ENCODE measurements at regions not wholly inside any gene's neighbourhood (a gene's known extent, or its start where the extent isn't known, plus 50 kb on each side); places are given as distances from the start of the nearest gene placed in this dataset.

DNA sequence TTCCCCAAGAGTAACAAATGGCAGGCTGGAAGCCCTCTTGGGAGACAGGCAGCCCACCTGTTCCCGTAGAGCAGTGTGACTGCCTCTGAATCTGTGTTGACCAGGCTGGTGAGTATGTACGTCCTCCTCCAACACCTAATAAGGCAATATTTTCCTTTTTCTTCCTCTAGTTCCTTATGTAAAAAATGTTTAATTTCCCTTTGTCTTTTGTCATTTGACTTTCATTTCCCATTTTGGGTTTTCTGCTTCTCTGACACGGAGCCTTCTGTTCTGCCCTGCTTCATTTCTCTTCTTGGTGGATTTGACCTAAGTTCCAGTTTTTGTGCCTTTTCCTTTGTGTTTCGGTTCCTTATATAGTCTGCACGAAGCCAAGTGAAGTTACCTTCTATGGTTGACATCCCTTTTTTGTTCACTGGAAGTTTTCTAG, 65.8 kb upstream of the ATF3 start:
- DNase-seq: no peak
- Mint-ChIP-seq H3K27me3 (ENCODE audit: insufficient read depth) (peaks cover 28% of the 10 kb centered on the region), H3K4me1 (ENCODE audit: low read depth) (no peaks in the 10 kb centered on the region), H3K27ac (no peak overlapping the region), H3K9me3 (peaks cover under 1% of the 10 kb centered on the region; the same call in 1 of the 2 replicates), H3K4me3 (no peak overlapping the region), H3K36me3 (ENCODE audit: low read depth) (no peaks in the 10 kb centered on the region)
- TF ChIP-seq CTCF (IDR thresholded peaks at IDR 0.05): no peak

GRCh38 chr1:212544110-212544509, 64.5 kb upstream of the ATF3 start:
- H3K9me3 Mint-ChIP-seq: no peaks in the 10 kb centered on the region
- no peak for TF ChIP-seq CTCF (IDR thresholded peaks at IDR 0.05)
- H3K4me3 Mint-ChIP-seq: no peak overlapping the region
- no peaks in the 10 kb centered on the region for H3K36me3 Mint-ChIP-seq (ENCODE audit: low read depth)
- peaks cover 34% of the 10 kb centered on the region for H3K27me3 Mint-ChIP-seq (ENCODE audit: insufficient read depth)
- H3K4me1 Mint-ChIP-seq (ENCODE audit: low read depth): no peaks in the 10 kb centered on the region
- H3K27ac Mint-ChIP-seq: no peak overlapping the region
- DNase-seq: no peak

GRCh38 chr1:212545941-212546635, 62.5 kb upstream of the ATF3 start:
- peaks cover 32% of the 10 kb centered on the region for H3K27me3 Mint-ChIP-seq (ENCODE audit: insufficient read depth)
- no peak for DNase-seq
- no peaks in the 10 kb centered on the region for H3K9me3 Mint-ChIP-seq
- H3K27ac Mint-ChIP-seq: no peak overlapping the region
- no peak overlapping the region for H3K4me3 Mint-ChIP-seq
- H3K36me3 Mint-ChIP-seq (ENCODE audit: low read depth): no peaks in the 10 kb centered on the region
- no peak for TF ChIP-seq CTCF (IDR thresholded peaks at IDR 0.05)
- no peaks in the 10 kb centered on the region for H3K4me1 Mint-ChIP-seq (ENCODE audit: low read depth)

- no peaks in the 10 kb centered on the region for H3K4me1 Mint-ChIP-seq (ENCODE audit: low read depth)
- H3K27ac Mint-ChIP-seq: no peak overlapping the region
- H3K27me3 Mint-ChIP-seq (ENCODE audit: insufficient read depth): peaks cover 36% of the 10 kb centered on the region
- no peak overlapping the region for H3K4me3 Mint-ChIP-seq
- no peak for DNase-seq
- no peak for TF ChIP-seq CTCF (IDR thresholded peaks at IDR 0.05)
- H3K36me3 Mint-ChIP-seq (ENCODE audit: low read depth): no peaks in the 10 kb centered on the region
- no peaks in the 10 kb centered on the region for H3K9me3 Mint-ChIP-seq
These were observed 59.0 kb upstream of the ATF3 start for GRCh38 chr1:212549503-212550017.

DNA sequence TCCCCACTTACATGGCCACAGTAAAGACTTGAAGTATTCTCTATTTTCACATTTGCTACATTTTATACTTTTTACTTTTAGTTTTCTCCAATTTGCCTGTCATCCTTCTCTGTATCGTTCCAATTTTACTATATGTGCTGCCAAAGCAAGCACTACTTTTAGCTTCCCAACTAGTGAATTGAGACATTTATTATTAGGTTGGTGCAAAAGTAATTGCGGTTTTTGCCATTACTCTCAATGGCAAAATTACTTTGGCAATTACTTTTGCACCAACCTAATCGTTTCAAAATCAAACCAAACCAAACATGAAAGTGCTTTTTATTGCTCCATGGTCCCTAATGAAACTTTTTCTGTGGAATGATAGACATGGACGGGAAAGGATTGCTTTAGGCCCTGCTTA, 56.6 kb upstream of the ATF3 start:
- Mint-ChIP-seq H3K36me3 (ENCODE audit: low read depth) (no peaks in the 10 kb centered on the region), H3K27ac (no peak overlapping the region), H3K9me3 (no peaks in the 10 kb centered on the region), H3K4me1 (ENCODE audit: low read depth) (no peaks in the 10 kb centered on the region), H3K4me3 (no peak overlapping the region), H3K27me3 (ENCODE audit: insufficient read depth) (peaks cover 20% of the 10 kb centered on the region)
- no peak for DNase-seq
- no peak for TF ChIP-seq CTCF (IDR thresholded peaks at IDR 0.05)

Measured in HFFc6 (cell line).